ENCODE measurements at regions not wholly inside any gene's neighbourhood (a gene's known extent, or its start where the extent isn't known, plus 50 kb on each side); places are given as distances from the start of the nearest gene placed in this dataset.

DNA sequence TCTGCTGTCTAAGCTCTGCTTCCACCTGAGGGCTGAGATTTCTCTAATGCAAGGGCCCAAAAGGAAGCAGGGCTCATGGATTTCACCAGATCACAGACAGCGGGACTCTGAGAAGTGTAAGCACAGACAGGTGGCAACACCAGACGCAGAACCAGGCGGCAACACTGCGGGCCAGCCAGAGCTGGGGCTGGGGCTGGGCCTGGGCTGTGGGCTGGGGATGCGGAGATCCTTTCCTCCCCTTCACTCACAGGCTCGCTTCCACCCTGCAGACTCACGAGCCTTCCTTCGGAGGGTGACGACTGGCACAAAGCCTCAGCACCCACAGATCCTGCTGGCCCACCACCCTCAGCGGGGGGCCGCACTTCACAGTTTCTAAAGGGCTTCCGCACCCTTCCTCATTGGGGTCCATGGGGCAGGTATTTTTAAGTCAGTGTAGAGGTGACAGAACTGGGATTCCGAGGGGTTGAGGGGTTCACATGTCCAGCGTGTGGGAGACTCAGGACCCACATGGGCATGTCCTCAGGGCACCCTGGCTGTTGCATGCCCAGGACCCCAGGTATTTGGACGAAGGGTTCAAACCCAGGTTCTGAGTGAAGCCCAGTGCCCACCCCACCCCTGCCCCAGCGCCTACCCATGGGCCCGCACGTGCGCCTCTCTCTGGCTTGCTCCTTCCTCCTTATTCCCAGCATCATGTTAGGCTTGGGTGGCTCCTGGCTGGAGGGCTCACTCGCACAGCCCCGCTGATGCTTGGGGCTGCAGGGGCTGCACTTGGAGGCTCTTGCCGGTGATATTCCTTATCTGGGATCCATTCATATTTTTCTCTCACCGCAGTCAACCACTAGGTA is 137.3 kb upstream of the GPR12 start:
- Histone ChIP-seq H4K20me1 (ENCODE audit: control insufficient read depth, insufficient read depth, low read depth, low read length) (no peaks in the 10 kb centered on the region), H3F3A (ENCODE audit: control insufficient read depth, insufficient read depth) (no peaks in the 10 kb centered on the region), H3K4me3 (ENCODE audit: low read length) (no peak overlapping the region), H3K79me2 (ENCODE audit: control insufficient read depth, low read length) (no peaks in the 10 kb centered on the region), H3K36me3 (ENCODE audit: control insufficient read depth, low read length) (no peaks in the 10 kb centered on the region), H3K9me3 (ENCODE audit: control insufficient read depth, insufficient read depth, low read length) (no peaks in the 10 kb centered on the region), H3K4me1 (ENCODE audit: control insufficient read depth, low read length) (no peaks in the 10 kb centered on the region), H3K9me2 (replicated peaks; ENCODE audit: control insufficient read depth, low read length) (no peaks in the 10 kb centered on the region), H3K27me3 (ENCODE audit: control insufficient read depth, low read length) (no peaks in the 10 kb centered on the region), H3K27ac (ENCODE audit: low read depth, low read length) (no peak overlapping the region), H3K4me2 (ENCODE audit: low read length) (no peak overlapping the region)
- TF ChIP-seq, protein P1, sequence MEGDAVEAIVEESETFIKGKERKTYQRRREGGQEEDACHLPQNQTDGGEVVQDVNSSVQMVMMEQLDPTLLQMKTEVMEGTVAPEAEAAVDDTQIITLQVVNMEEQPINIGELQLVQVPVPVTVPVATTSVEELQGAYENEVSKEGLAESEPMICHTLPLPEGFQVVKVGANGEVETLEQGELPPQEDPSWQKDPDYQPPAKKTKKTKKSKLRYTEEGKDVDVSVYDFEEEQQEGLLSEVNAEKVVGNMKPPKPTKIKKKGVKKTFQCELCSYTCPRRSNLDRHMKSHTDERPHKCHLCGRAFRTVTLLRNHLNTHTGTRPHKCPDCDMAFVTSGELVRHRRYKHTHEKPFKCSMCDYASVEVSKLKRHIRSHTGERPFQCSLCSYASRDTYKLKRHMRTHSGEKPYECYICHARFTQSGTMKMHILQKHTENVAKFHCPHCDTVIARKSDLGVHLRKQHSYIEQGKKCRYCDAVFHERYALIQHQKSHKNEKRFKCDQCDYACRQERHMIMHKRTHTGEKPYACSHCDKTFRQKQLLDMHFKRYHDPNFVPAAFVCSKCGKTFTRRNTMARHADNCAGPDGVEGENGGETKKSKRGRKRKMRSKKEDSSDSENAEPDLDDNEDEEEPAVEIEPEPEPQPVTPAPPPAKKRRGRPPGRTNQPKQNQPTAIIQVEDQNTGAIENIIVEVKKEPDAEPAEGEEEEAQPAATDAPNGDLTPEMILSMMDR (IDR thresholded peaks at IDR 0.05; ENCODE audit: low read depth, low read length, poor library complexity, severe bottlenecking): no peak
- no peak for TF ChIP-seq EZH2phosphoT487 (IDR thresholded peaks at IDR 0.05; ENCODE audit: borderline replicate concordance, low read length)

DNA sequence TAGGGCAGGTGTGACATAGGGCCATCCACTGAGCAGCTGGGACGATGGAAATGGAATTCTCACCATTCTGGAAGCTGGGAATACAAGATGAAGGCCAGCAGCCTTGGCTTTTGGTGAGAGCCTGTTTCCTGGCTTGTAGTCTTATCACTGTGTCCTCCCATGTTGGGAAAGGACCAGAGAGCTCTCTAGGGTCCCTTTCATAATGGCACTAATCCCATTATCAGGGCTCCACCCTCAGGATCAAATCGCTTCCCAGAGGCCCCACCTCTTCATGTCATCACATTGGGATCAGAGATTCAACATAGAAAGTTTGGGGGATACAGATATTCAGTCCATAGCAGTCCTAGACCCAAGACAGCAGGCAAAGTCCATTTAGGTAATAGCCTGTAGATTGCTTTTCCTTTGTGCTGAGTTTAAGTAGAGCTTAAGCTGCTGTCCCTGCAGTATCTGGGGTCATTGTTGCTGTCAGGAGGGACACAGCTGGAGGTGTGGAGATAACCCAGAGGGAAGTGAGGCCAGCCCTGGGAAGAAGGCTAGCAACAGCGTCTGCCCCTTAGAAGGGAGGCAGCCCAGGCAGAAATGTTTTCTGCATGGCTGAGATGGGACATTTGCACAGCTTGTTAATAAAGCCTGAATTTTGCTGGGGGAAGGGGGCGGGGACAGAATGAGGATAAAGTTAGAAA is 136.5 kb upstream of the GPR12 start:
- Histone ChIP-seq H3K27me3 (ENCODE audit: control insufficient read depth, low read length) (no peaks in the 10 kb centered on the region), H3K27ac (ENCODE audit: low read depth, low read length) (no peak overlapping the region), H3K36me3 (ENCODE audit: control insufficient read depth, low read length) (no peaks in the 10 kb centered on the region), H3K9me2 (replicated peaks; ENCODE audit: control insufficient read depth, low read length) (no peaks in the 10 kb centered on the region), H3K4me3 (ENCODE audit: low read length) (no peak overlapping the region), H3K79me2 (ENCODE audit: control insufficient read depth, low read length) (no peaks in the 10 kb centered on the region), H3K4me2 (ENCODE audit: low read length) (no peak overlapping the region), H3F3A (ENCODE audit: control insufficient read depth, insufficient read depth) (no peaks in the 10 kb centered on the region), H3K4me1 (ENCODE audit: control insufficient read depth, low read length) (no peaks in the 10 kb centered on the region), H4K20me1 (ENCODE audit: control insufficient read depth, insufficient read depth, low read depth, low read length) (no peaks in the 10 kb centered on the region), H3K9me3 (ENCODE audit: control insufficient read depth, insufficient read depth, low read length) (no peaks in the 10 kb centered on the region)
- TF ChIP-seq, protein P1 (IDR thresholded peaks at IDR 0.05; ENCODE audit: low read depth, low read length, poor library complexity, severe bottlenecking): no peak
- no peak for TF ChIP-seq EZH2phosphoT487 (IDR thresholded peaks at IDR 0.05; ENCODE audit: borderline replicate concordance, low read length)

DNA sequence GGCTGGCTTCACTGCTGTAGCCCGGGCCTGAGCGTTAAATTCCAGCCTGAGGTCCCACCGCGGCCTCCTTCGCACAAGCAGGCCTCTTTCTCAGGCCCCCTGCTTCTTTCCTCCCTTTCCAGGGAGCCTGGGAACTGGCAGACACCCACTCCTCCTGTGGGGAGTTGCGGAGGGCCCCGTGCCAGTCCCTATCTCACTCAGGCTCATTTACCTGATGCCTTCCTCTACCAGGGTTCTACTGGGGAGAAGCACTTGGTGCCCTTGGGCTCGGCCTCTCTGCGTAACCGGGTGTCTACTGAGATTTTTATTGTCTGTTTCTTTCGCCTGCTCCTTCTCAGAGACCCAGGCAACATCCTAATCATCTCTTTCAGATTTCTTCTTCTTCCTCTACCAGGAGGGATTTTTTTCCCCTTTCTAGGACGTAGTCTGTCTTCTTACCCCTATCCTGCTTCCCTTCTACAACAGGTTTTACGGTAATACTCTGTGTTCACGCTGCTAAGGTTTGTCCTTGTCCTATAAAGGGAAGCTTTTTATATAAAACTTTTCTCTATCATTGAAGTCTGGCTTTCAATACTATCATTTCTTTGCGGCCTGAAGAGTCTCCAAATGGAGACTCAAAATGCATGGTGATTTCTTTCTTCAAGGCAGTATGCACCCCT is 135.4 kb upstream of the GPR12 start:
- Histone ChIP-seq H3K36me3 (ENCODE audit: control insufficient read depth, low read length) (no peaks in the 10 kb centered on the region), H4K20me1 (ENCODE audit: control insufficient read depth, insufficient read depth, low read depth, low read length) (no peaks in the 10 kb centered on the region), H3K4me1 (ENCODE audit: control insufficient read depth, low read length) (no peaks in the 10 kb centered on the region), H3F3A (ENCODE audit: control insufficient read depth, insufficient read depth) (no peaks in the 10 kb centered on the region), H3K9me3 (ENCODE audit: control insufficient read depth, insufficient read depth, low read length) (no peaks in the 10 kb centered on the region), H3K79me2 (ENCODE audit: control insufficient read depth, low read length) (no peaks in the 10 kb centered on the region), H3K9me2 (replicated peaks; ENCODE audit: control insufficient read depth, low read length) (no peaks in the 10 kb centered on the region), H3K27ac (ENCODE audit: low read depth, low read length) (no peak overlapping the region), H3K4me3 (ENCODE audit: low read length) (no peak overlapping the region), H3K4me2 (ENCODE audit: low read length) (no peak overlapping the region), H3K27me3 (ENCODE audit: control insufficient read depth, low read length) (no peaks in the 10 kb centered on the region)
- TF ChIP-seq EZH2phosphoT487 (IDR thresholded peaks at IDR 0.05; ENCODE audit: borderline replicate concordance, low read length): no peak
- TF ChIP-seq, protein P1 (IDR thresholded peaks at IDR 0.05; ENCODE audit: low read depth, low read length, poor library complexity, severe bottlenecking): no peak

All from DOHH2 (cell line).